ENCODE measurements at regions not wholly inside any gene's neighbourhood (a gene's known extent, or its start where the extent isn't known, plus 50 kb on each side); places are given as distances from the start of the nearest gene placed in this dataset.
"Not testable (repeated sequence)": the region's sequence is repeated elsewhere in the genome, so short reads cannot be mapped to it uniquely, and the experiment has no call there.

- no peak for ATAC-seq
Observed at GRCh38 chr13:43946281-43946680, 66.6 kb downstream of the LACC1 start.

GRCh38 chr13:43947897-43948458 is 68.3 kb downstream of the LACC1 start:
- no peak for ATAC-seq

- peak; percentile 55 for ATAC-seq
Observed at GRCh38 chr13:43953370-43953769, 73.7 kb downstream of the LACC1 start.

- ATAC-seq: not testable (repeated sequence)
Observed at GRCh38 chr13:43956975-43957374, 77.3 kb downstream of the LACC1 start.

GRCh38 chr13:43959291-43959690 is 79.6 kb downstream of the LACC1 start:
- peak; percentile 53 for ATAC-seq

- no peak for ATAC-seq
Observed at GRCh38 chr13:43961909-43962308, 82.2 kb downstream of the LACC1 start.

GRCh38 chr13:43963726-43964125 is 84.0 kb downstream of the LACC1 start:
- ATAC-seq: peak; percentile 26

- ATAC-seq: no peak
Observed at GRCh38 chr13:43964698-43965458, 85.2 kb downstream of the LACC1 start.

GRCh38 chr13:43965459-43965845 is 85.7 kb downstream of the LACC1 start:
- no peak for ATAC-seq

GRCh38 chr13:43968251-43968942 is 88.7 kb downstream of the LACC1 start:
- not testable (repeated sequence) for ATAC-seq

- ATAC-seq: not testable (repeated sequence)
Observed at GRCh38 chr13:43968943-43969690, 89.4 kb downstream of the LACC1 start.

GRCh38 chr13:43969919-43970318 is 90.2 kb downstream of the LACC1 start:
- not testable (repeated sequence) for ATAC-seq

GRCh38 chr13:43970520-43971242 is 91.0 kb downstream of the LACC1 start:
- ATAC-seq: peak; percentile 8

- ATAC-seq: peak; percentile 15
Observed at GRCh38 chr13:43971324-43971723, 91.6 kb downstream of the LACC1 start.

GRCh38 chr13:43977911-43978310 is 98.2 kb downstream of the LACC1 start:
- ATAC-seq: no peak

- no peak for ATAC-seq
Observed at GRCh38 chr13:43978688-43979087, 99.0 kb downstream of the LACC1 start.

GRCh38 chr13:43979492-43979891 is 99.8 kb downstream of the LACC1 start:
- no peak for ATAC-seq

- ATAC-seq: no peak
Observed at GRCh38 chr13:43980587-43980986, 100.9 kb downstream of the LACC1 start.

- no peak for ATAC-seq
Observed at GRCh38 chr13:43981091-43981490, 101.4 kb downstream of the LACC1 start.

- no peak for ATAC-seq
Observed at GRCh38 chr13:43981512-43982301, 102.0 kb downstream of the LACC1 start.

GRCh38 chr13:43983373-43983772 is 103.7 kb downstream of the LACC1 start:
- ATAC-seq: no peak

- ATAC-seq: no peak
Observed at GRCh38 chr13:43984292-43984691, 104.6 kb downstream of the LACC1 start.
